BJ (cell line): ENCODE measurements at regions not wholly inside any gene's neighbourhood (a gene's known extent, or its start where the extent isn't known, plus 50 kb on each side); places are given as distances from the start of the nearest gene placed in this dataset.
"Not testable (repeated sequence)": the region's sequence is repeated elsewhere in the genome, so short reads cannot be mapped to it uniquely, and the experiment has no call there.

Source experiments
- CTCF ChIA-PET: fragments of 350-600 bp; formaldehyde crosslinking; extraction: SDS; loops from one replicate; lab custom pipeline; 2021; ENCODE audit warnings: antibody characterized with exemption, inconsistent platforms; lab: Yijun Ruan, JAX
- POLR2A ChIA-PET: fragments of 300-600 bp; sonication (Branson Sonifier 250); formaldehyde crosslinking; extraction: SDS; loops from one replicate; lab custom pipeline; 2021; ENCODE audit warnings: antibody characterized with exemption; lab: Charles Lee
- DNase-seq: peaks from one replicate; pipeline ENCODE4 v3.0.0-alpha.2; 2011; ENCODE audit warnings: low read depth
- H3K27me3 ChIP-seq: 2 replicates; pipeline ENCODE4 v1.6.0; 2011; ENCODE audit warnings: low read length; ENCODE audit not compliant: control insufficient read depth, insufficient read depth
- H3K36me3 ChIP-seq: 2 replicates; pipeline ENCODE4 v1.5.1; 2011; ENCODE audit warnings: low read length; ENCODE audit not compliant: control insufficient read depth, insufficient read depth
- H3K4me3 ChIP-seq: 2 replicates; pipeline ENCODE4 v1.5.1; 2011; ENCODE audit warnings: low read depth, mild to moderate bottlenecking, control low read depth, low read length
- CTCF ChIP-seq: IDR thresholded peaks from 2 replicates; pipeline ENCODE4 v1.5.1; 2011; ENCODE audit warnings: low read depth, mild to moderate bottlenecking, control low read depth, inconsistent platforms, low read length, moderate library complexity; ENCODE audit not compliant: insufficient read depth

- no peaks in the 10 kb centered on the region for H3K36me3 ChIP-seq
- POLR2A ChIA-PET: interaction anchor here (0.6 kb wide), 1 partner anchor 317 kb away, joined by 4 read pairs; no protein-coding TSS in a partner anchor
Observed at GRCh38 chr21:35521852-35522505, 472.9 kb upstream of the RUNX1 start.

GRCh38 chr21:35521293-35521692 is 472.2 kb upstream of the RUNX1 start:
- H3K27me3 ChIP-seq: no peaks in the 10 kb centered on the region
- TF ChIP-seq CTCF: no peak
- H3K4me3 ChIP-seq: no peak overlapping the region
- POLR2A ChIA-PET: no interaction called here
- no peaks in the 10 kb centered on the region for H3K36me3 ChIP-seq
- no peak for DNase-seq
- CTCF ChIA-PET: interaction anchor here (0.6 kb wide), 1 partner anchor 73 kb away, joined by 3 read pairs; no protein-coding TSS in a partner anchor

More at GRCh38 chr21:35521852-35522505, 472.9 kb upstream of the RUNX1 start:
- CTCF ChIA-PET: no interaction called here
- TF ChIP-seq CTCF: no peak
- no peaks in the 10 kb centered on the region for H3K27me3 ChIP-seq
- DNase-seq: no peak
- no peak overlapping the region for H3K4me3 ChIP-seq

GRCh38 chr21:35520856-35521255 is 471.8 kb upstream of the RUNX1 start:
- Histone ChIP-seq H3K4me3 (no peak overlapping the region), H3K36me3 (no peaks in the 10 kb centered on the region), H3K27me3 (no peaks in the 10 kb centered on the region)
- POLR2A ChIA-PET: no interaction called here
- no peak for TF ChIP-seq CTCF
- CTCF ChIA-PET: interaction anchor here (0.6 kb wide), 1 partner anchor 73 kb away, joined by 3 read pairs; no protein-coding TSS in a partner anchor
- no peak for DNase-seq

- no peak for TF ChIP-seq CTCF
- ChIA-PET POLR2A (no interaction called here), CTCF (interaction anchor here (0.8 kb wide), 1 partner anchor 42 kb away, joined by 3 read pairs; no protein-coding TSS in a partner anchor)
Observed at GRCh38 chr21:35520302-35520701, 471.2 kb upstream of the RUNX1 start.

GRCh38 chr21:35517865-35518264 is 468.8 kb upstream of the RUNX1 start:
- Histone ChIP-seq H3K36me3 (no peaks in the 10 kb centered on the region), H3K27me3 (no peaks in the 10 kb centered on the region), H3K4me3 (no peak overlapping the region)
- DNase-seq: no peak
- POLR2A ChIA-PET: no interaction called here
- no peak for TF ChIP-seq CTCF
- CTCF ChIA-PET: no interaction called here

More at GRCh38 chr21:35520302-35520701, 471.2 kb upstream of the RUNX1 start:
- Histone ChIP-seq H3K27me3 (no peaks in the 10 kb centered on the region), H3K4me3 (no peak overlapping the region), H3K36me3 (no peaks in the 10 kb centered on the region)
- no peak for DNase-seq

- CTCF ChIA-PET, H3K27me3 ChIP-seq, H3K4me3 ChIP-seq, DNase-seq, H3K36me3 ChIP-seq, POLR2A ChIA-PET: not testable (repeated sequence)
Observed at GRCh38 chr21:35516292-35516691, 467.2 kb upstream of the RUNX1 start.
